Endothelial cell of umbilical vein (primary cell): ENCODE measurements at regions not wholly inside any gene's neighbourhood (a gene's known extent, or its start where the extent isn't known, plus 50 kb on each side); places are given as distances from the start of the nearest gene placed in this dataset.

Source experiments
- EZH2 ChIP-seq: IDR thresholded peaks from 2 replicates; pipeline ENCODE4 v1.6.1; 2012; ENCODE audit warnings: borderline replicate concordance, low read depth, mild to moderate bottlenecking, moderate library complexity, low read length, inconsistent platforms; ENCODE audit not compliant: severe bottlenecking
- POLR2A ChIP-seq: IDR thresholded peaks from 2 replicates; pipeline ENCODE4 v1.6.1; 2012; ENCODE audit warnings: low read depth, mild to moderate bottlenecking, control low read depth, low read length
- POLR2AphosphoS5 ChIP-seq: IDR thresholded peaks from 2 replicates; pipeline ENCODE4 v1.6.1; 2012; ENCODE audit warnings: low read depth, mild to moderate bottlenecking, control low read depth, low read length, moderate library complexity; ENCODE audit not compliant: insufficient read depth
- TF ChIP-seq, protein P1 (sequence below), 2 donors: IDR thresholded peaks; 1 replicate in 1 of 2; 2 replicates in 1 of 2; pipeline ENCODE4 v1.5.1; 2011; ENCODE audit warnings: low read length in 2 of 2, mild to moderate bottlenecking in 2 of 2, moderate library complexity in 2 of 2, control low read depth in 1 of 2, inconsistent platforms in 1 of 2, low read depth in 1 of 2; ENCODE audit not compliant: insufficient read depth in 1 of 2; ENCODE audit errors: extremely low read depth in 1 of 2
- TF ChIP-seq, protein P2 (sequence below): IDR thresholded peaks from 2 replicates; pipeline ENCODE4 v1.6.1; 2011; ENCODE audit not compliant: insufficient read depth, insufficient read length

GRCh38 chr1:60813071-60813470 lies 269.3 kb upstream of the NFIA start:
- TF ChIP-seq, protein P1, sequence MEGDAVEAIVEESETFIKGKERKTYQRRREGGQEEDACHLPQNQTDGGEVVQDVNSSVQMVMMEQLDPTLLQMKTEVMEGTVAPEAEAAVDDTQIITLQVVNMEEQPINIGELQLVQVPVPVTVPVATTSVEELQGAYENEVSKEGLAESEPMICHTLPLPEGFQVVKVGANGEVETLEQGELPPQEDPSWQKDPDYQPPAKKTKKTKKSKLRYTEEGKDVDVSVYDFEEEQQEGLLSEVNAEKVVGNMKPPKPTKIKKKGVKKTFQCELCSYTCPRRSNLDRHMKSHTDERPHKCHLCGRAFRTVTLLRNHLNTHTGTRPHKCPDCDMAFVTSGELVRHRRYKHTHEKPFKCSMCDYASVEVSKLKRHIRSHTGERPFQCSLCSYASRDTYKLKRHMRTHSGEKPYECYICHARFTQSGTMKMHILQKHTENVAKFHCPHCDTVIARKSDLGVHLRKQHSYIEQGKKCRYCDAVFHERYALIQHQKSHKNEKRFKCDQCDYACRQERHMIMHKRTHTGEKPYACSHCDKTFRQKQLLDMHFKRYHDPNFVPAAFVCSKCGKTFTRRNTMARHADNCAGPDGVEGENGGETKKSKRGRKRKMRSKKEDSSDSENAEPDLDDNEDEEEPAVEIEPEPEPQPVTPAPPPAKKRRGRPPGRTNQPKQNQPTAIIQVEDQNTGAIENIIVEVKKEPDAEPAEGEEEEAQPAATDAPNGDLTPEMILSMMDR (IDR thresholded peaks at IDR 0.05; ENCODE audit: extremely low read depth in 1 of 2, insufficient read depth in 1 of 2, low read depth in 1 of 2, low read length in 2 of 2) = no peak
- TF ChIP-seq POLR2AphosphoS5 = no peak
- TF ChIP-seq POLR2A = no peak
- no peak for TF ChIP-seq EZH2
- TF ChIP-seq, protein P2, sequence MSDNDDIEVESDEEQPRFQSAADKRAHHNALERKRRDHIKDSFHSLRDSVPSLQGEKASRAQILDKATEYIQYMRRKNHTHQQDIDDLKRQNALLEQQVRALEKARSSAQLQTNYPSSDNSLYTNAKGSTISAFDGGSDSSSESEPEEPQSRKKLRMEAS = no peak
